Stimulated activated CD4-positive, alpha-beta T cell treated with anti-CD3 and anti-CD28 coated beads, Interleukin-15, amount 100 ng/mL, for 24 hours (primary cell): ENCODE measurements at regions not wholly inside any gene's neighbourhood (a gene's known extent, or its start where the extent isn't known, plus 50 kb on each side); places are given as distances from the start of the nearest gene placed in this dataset.
"Not testable (repeated sequence)": the region's sequence is repeated elsewhere in the genome, so short reads cannot be mapped to it uniquely, and the experiment has no call there.

ENCODE experiments used
- DNase-seq: peaks from one replicate; pipeline ENCODE4 v3.0.0-alpha.2; 2020

DNA sequence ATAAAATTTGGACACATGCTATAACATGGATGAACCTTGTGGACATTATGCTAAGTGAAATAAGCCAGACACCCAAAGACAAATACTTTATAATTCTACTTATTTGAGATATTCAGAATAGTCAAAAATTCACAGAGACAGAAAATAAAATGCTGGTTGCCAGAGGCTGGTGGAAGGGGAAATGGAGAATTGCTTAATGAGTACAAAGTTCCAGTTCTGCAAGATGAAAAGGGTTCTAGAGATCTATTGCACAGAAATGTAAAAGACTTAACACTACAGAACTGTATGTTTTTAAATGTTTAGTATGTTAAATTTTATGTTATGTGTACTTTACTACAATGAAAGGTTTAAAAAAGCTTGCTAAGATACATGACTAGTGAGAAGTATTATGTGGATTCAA, 344.8 kb downstream of the CNTN3 start:
- DNase-seq = no peak

DNA sequence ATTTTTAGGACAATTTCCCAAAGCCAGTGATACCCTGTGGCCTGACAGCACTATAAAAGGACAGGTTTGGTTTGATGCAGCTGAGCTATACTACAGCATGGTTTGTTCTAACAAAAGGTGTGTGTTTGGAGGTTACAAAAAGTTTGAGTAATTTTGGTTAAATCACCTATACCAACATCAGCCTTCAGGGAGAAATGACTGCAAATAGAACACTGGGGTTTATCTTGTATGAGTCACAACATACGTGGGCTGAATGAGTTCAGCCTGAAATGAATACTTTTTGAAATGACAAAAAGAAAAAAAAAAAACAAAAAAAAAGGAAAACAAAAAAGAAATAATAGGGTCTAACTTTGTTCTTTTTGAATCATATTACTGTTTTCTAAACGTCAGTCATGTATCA, 345.7 kb downstream of the CNTN3 start:
- no peak for DNase-seq

DNA sequence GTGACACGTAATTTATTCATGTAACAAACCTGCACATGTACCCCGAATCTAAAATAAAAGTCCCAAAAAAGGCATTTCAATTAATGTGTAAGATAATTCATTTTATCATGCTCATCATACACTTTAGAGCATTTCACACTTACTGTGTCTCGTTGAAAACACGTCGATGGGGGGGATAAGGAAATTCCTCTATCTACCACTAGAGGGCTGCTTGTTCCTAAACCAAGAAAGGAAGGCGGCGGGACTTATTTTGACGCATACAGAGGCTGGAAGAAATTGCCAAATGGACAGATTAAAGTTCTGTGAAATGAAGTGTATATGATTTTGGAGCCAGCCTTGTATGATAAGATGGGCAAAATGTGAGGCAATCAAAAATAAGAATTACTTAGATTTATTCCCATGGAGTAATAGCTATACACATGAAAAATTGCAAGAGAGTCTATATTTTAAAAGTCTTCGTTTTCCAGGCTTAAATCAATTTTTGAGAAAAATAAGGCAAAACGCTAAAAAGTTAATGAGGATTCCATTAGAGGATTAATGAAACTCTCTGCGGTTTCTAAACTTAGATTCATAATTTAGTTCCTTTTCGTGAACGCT, 346.8 kb downstream of the CNTN3 start:
- DNase-seq = peak; percentile 6

DNA sequence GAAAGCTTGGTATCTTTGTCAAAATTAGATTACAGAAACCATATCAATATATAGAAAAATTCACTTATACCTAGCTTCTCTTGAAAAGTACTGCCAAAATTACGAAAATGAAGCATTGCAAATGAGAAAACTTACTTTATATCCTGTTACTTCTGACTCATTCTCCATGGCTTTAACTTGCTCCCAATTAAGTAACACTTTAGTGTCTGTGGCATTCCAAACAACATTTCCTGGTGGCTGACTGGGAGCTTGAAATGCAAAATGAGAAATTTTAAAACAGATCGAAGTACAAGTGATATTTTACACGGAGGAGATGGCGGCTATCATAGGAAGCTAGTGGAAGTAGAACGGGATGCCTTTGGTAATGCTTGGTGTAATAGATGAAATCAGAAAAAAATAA, 347.3 kb downstream of the CNTN3 start:
- no peak for DNase-seq

DNA sequence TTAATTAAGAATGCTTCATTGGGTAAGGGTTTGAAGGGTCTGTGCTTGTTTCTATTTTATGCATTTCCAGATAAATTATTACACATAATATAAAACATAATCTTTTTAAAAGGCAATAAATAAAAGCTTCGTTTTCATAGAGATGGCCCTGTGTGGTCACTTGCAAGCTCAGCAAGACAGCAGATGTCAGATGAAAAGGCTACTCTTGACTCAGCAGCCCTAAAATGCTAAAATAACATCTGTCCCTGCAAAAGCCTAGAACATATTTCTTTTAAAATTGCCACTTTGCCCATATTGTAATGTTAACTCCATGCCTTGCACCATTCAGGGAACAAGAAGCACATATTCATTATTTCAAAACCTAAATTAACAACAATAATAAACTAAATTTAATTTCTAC, 349.4 kb downstream of the CNTN3 start:
- DNase-seq = no peak

DNA sequence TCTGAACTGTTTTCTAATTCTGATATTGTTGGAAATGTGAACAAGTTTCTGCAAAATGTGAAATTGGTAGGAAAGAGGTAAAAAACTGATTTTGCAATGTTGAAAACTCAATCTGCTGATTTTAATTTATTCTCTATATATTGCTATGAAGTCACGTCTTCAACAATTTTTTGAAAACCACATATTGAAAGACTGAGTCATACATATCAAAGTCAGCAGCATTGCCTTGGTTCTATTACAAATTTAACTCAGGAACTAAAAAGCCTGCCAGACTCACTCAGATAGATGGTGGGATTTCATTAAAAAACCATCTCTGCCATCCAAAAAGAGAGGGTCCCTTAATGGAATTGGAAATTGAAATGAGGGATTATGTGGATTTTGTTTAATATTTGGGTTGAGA, 351.4 kb downstream of the CNTN3 start:
- DNase-seq = no peak

DNA sequence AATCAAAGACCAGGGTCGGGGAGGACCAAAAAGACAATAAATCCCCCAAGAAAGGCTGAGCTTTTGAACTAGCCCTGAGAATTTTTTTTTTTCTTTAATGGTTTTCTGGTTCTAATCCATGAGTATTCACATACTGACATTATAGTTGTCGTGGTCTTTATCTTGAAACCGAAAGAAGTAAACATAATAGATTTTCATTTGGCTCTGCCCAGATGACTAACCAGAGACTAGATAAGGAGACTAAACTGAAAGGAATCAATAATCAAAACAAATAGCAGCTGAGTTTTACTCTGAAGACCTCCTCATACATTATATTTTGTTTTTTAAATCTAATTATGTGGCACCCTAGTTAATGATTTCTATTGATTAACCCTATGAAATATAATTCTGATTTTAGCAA, 381.4 kb downstream of the CNTN3 start:
- DNase-seq = no peak

DNA sequence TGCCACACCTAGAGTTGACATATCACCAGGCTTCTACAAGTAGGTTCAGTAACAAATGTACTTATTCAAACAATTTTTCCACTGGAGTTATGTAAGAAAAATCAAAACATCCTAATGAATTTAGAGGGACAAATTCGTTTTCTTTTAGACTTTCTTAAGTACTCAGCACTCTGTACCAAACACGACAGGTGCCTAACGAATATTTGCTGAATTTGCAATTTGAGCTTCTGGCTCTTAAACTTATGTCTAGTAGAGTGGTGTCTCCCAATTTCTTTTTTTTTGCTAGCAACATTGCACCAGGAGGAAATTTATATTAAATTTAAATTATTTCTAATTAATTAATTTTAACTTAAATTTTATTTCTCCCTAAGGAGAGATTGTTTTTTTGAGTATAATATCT, 397.0 kb downstream of the CNTN3 start:
- DNase-seq = no peak

DNA sequence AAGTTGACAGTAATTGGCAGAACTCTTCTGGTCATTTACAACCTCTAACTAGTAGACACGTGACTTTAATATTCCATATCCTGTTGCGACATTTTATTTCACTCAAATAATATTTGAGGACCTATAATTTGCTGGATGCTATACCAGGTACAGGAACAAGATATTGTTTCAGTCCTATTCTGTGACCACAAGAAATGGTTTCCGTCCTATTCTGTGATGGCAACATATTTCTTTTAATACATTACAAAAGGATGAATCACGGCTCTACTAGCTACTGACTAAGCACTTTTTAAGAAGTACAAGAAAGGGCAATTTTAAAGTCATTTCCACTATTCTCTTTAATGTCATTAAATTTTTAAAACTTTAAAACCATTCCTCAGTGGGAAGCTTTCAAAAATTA, 400.2 kb downstream of the CNTN3 start:
- no peak for DNase-seq

DNA sequence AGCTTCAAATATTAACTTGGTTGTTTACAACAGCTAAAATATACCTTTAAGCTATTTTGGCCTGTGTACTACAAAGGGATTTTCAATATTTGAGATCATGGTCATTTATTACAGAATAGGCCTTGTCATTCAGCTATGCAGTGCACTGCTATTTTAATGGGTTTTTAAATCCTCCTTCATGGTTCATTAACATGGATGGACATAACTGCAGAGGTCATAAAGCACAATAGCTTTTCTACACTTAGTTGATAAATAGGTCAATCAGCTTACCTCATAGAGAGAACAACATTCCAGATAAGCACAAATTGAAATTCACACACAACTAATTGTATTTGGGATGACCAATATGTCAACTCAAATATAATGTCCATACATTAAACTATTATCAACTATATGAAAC, 403.7 kb downstream of the CNTN3 start:
- DNase-seq = no peak

DNA sequence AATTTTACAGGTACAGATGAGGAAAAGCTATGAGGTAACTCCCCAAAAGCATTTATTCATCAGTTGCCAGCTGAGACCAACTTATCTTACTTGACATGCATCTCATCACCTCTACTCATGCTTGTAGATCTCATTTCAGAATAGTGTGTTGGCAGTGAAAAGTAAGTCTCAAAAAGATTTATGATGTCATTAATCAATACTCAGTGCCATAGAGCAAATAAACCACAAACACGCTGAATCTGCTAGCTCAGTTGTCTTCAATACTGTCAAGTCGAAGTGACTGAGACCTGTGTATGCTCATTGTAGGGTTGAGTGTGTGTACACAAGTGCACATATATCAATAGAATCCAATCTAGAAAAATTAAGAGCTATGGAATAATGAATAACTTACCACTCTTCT, 413.5 kb downstream of the CNTN3 start:
- no peak for DNase-seq

DNA sequence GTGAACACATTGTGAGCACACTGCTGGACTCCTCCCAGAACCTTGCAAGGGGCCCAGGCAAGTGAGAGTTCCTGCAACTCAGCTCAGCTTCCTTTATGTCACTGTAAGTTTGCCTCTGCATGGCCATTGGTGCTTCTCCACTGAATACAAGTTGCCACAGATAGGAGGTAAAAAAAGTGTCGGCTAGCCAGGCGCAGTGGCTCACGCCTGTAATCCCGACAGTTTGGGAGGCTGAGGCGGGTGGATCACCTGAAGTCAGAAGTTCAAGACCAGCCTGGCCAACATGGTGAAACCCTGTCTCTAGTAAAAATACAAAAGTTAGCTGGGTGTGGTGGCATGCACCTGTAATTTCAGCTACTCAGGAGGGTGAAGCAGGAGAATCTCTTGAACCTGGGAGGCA, 435.8 kb downstream of the CNTN3 start:
- not testable (repeated sequence) for DNase-seq

DNA sequence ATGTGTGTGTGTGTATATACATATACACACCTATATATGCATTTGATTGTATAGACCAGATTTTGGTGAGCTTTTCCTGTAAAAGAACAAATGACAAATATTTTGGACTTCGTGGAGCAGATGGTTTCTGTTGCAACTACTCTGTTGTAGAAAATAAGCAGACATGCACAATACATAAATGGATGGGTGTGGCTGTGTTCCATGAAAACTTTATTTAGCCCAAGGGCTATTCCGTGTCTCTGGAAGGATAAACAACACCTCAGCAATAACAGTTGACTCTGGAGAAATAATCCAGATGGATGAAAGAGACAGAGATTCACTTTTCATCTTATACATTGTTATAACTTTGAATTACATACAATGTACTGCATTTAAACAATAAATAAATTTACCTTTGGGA, 441.4 kb downstream of the CNTN3 start:
- DNase-seq = no peak

DNA sequence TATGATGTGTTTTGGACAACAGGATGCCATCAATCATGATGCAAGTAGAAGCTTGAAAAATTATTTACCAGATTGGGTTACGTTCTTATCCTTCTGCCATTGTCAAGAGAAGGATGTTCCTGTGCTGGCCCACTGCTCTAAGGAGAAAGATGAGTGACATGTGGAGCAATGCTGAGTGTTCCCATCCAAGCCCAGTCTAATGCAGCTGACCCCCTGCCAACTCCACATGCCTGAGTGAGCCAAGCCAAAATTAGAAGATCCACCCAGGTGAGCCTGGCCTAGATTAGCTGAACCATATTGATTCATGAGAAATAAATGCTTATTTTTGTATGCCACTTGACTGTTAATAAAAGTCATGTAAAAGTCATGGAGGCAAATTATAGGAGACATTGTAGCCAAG, 446.5 kb downstream of the CNTN3 start:
- DNase-seq = no peak

DNA sequence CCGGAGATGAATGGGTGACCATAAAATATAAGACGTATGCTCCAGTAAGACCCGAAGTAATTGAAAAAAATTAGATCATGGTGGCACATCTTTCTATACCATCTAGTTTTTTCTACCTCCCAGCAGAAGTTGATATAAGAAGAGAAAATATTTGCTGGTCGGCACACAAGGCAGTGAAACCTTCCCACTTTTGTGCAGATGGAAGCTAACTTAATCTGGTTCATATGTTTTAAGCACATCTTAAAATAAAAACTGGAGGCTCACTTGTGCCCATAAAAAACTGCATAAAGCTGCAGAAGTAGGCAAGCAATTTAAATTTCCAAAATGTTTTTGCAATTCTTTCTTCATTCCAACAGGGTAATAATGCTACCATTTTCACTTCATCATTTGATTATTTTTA, 449.2 kb downstream of the CNTN3 start:
- DNase-seq = no peak

DNA sequence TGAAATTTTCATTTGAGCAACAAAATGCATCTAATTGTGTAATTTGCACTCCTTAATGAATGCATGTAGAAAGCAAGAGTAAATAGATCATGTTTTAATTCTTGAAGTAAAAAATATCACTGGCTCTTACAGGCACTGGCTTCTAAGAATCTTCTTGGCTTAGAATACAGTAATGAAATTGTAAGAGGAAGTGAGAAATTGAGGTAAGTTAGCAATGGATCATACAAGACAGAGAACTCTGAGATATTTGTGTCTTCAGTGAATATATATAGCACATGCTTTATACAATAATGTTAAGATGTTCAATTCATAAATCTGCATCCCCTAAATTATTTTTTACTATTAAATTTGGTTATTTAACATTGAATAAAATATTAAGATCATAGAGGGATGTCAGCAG, 465.0 kb downstream of the CNTN3 start:
- DNase-seq = no peak

DNA sequence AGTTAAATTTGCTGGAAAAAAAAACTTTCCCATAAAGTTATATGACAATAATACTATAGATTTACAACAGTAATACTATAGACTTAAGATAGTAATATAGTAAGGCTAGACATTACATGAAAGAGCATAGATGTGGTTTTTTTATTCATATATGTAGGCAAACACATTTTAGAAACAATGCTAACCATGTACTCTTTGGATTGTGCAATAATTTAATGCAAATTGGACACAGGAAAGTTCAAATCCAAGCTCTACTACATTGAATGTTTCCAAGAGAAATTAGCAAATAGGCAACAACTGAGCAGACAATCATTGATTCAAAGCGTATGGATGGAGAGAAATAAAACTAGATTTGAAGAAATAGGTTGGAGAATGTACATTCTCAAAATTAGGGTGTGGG, 469.2 kb downstream of the CNTN3 start:
- DNase-seq = no peak

DNA sequence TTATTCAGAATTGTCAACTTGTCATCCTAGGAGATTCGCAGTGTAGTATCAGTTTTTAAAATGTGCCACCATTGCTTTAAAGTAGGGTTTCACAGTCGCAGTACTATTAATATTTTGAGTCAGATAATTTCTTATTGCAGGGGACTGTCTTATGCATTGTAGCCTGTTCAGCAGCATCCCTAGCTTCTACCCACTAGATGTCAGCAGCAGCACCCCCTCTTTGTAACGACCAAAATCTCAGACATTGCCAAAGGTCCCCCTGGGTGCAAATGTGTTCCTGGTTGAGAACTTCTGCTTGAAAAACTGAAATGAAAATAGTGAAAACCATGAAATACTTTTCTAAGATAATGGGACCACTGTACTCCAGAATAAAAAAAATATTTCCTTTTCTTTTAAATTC, 474.8 kb downstream of the CNTN3 start:
- no peak for DNase-seq

DNA sequence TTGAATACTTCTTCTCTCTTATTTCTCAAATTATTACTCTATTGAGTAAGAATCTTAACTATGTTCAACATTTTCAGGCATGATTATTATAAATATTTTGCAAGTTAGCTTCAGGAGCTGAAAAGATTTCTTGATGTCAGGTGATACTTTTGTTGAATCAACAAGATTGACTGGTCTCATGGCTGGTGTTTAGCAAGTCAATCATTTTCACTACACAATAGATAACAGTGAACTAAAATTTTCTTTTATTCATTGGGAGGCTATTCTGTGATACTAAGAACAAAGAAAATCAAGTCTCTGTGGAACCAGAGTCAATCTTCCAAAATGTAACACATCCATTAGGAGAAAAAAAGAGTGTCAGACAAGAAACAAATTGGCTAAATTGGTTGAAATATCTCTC, 476.7 kb downstream of the CNTN3 start:
- DNase-seq = no peak

DNA sequence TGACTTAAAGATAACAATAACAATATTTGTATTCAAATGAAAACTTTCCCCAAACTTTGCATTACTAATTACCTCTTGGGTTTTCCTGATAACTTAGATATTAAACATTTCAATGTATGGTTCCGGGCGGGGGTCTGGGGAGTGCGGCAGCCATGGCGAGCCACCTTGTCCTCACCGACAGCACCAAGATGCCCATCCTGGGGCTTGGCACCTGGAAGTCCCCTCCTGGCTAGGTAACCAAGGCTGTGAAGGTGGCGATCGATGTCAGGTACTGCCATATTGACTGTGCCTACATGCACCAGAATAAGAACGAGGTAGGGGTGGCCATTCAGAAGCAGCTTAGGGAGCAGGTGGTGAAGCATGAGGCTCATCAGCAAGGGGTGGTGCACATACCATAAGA, 478.7 kb downstream of the CNTN3 start:
- DNase-seq = no peak

DNA sequence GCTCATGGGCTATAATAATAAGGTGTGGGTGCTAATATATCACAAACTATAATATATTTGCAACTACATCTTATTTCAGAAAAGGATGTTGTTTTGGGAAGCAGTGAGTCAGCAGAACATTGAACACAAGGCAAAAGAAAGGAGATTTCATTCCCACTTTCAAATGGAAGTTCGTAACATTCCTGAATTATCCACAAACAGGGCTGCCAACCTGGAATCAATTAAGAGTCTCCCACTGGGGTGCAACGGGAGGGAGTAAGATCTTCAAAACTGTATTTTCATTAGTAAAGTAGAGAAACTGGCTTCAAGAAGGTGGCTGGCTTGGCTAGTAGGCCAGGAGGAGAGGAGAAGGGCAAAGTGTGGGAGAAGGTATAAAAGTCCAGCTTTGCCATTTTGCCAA, 479.6 kb downstream of the CNTN3 start:
- no peak for DNase-seq

DNA sequence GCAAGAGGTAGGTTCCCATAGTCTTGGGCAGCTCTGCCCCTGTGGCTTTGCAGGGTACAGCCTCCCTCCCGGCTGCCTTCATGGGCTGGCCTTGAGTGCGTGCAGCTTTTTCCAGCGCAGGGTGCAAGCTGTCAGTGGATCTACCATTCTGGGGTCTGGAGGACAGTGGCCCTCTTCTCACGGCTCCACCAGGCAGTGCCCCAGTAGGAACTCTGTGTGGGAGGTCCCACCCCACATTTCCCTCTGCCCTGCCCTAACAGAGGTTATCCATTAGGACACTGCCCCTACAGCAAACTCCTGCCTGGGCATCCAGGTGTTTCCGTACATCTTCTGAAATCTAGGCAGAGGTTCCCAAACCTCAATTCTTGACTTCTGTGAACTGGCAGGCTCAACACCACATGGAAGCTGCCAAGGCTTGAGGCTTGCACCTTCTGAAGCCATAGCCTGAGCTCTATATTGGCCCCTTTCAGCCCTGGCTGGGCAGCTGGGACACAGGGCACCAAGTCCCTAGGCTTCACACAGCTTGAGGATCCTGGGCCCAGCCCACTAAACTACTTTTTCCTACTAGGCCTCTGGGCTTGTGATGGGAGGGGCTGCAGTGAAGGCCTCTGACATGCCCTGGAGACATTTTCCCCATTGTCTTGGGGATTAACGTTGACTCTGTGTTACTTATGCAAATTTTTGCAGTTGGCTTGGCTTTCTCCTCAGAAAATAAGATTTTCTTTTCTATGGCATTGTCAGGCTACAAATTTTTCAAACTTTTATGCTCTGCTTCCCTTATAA, 482.7 kb downstream of the CNTN3 start:
- DNase-seq = not testable (repeated sequence)

DNA sequence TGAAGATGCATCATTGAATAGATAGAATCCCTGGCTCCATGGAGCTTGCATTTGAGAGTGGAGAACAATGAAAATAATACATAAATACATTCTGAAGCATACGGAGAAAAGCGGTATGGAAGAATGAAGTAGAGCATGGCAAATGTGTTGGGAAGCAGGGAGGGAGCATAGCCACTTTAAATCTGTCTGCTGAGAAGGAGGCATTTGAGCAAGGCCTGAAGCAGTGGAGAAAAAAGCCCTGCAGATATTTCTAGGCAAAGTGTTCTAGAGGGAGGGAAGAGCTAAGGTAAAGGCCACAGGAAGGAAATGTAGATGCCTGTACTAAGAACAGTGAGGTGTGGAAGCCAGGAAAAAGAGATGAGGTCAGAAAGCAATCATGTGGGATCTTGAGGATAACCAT, 484.8 kb downstream of the CNTN3 start:
- DNase-seq = no peak

DNA sequence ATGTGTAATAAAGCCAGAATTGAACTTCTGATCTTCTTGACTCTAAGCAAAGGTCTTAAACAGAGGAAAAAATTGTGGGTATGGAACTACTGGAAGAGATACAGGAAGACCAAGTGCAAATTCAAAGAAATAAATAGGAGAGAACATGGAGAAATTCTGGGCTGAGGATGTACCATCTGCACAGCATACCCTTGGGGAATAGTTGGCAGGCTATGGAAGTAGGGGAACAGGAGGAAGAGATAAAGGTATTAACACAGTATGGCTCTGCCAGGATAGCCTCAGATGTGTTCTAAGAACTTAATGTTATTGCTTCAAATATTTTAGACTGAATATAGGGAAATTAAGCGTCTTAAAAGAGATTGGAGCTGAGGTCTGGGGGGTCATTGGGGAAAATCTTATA, 485.4 kb downstream of the CNTN3 start:
- DNase-seq = no peak

DNA sequence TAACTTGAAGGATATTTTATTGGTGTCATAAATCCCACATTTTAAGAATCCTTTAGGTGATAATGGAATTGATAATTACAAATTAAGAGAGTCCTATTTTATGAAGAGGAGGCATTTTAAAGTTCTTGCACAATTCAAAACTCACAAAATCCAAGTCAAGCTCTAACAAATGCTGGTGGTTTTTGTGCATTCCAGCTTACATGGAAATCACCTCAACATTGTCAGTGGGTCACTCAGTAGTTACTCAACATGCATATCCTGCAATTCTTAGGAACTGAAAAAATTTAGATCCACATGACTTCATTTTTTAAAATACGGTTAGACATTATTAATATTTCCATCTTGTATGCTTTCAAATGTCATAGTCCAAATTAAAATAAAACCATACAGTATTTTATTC, 487.2 kb downstream of the CNTN3 start:
- no peak for DNase-seq
